ENCODE measurements at regions not wholly inside any gene's neighbourhood (a gene's known extent, or its start where the extent isn't known, plus 50 kb on each side); places are given as distances from the start of the nearest gene placed in this dataset.
A peak's percentile ranks its signal among the peaks of the same experiment; 100 is the strongest.

- Histone ChIP-seq H3K9me3 (ENCODE audit: low read depth, low read length) (no peaks in the 10 kb centered on the region), H3K36me3 (ENCODE audit: insufficient read depth, low read length) (no peaks in the 10 kb centered on the region), H3K9ac (ENCODE audit: insufficient read length) (no peak overlapping the region), H3K27ac (peak overlapping the region; percentile 60), H3K4me3 (no peak overlapping the region)
- no peak for TF ChIP-seq EZH2 (IDR thresholded peaks at IDR 0.05)
- TF ChIP-seq FOXP2 (optimal IDR thresholded peaks at IDR 0.05; ENCODE audit: control extremely low read depth, extremely low read length, insufficient read depth), result no peak
- no peak for TF ChIP-seq POLR2AphosphoS5 (IDR thresholded peaks at IDR 0.05; ENCODE audit: borderline replicate concordance, low read depth, low read length)
- no peak for DNase-seq (ENCODE audit: low read depth, low spot score)
Observed at GRCh38 chr12:93113317-93114006, 184.4 kb upstream of the EEA1 start.

DNA sequence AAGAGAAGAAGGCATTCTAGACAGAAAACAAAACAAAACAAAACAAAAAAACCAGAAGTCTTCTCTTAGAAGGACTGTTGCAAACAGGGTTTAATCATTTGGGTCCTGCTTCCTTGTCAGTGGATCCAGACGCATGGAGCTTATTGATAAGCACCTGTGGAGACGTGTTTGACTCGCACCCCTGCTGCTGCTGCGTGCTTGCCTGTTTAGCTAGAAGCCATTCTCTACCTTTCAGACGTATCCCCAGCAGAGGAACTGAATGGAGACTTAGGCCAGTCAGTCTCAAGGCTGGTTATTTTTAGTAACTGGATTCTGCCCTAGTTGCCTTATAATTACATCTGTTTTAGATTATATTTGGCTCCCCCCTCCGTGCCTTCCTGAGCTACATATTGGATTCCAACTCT lies 186.1 kb upstream of the EEA1 start:
- TF ChIP-seq FOXP2 (optimal IDR thresholded peaks at IDR 0.05; ENCODE audit: control extremely low read depth, extremely low read length, insufficient read depth) (no peak), EZH2 (IDR thresholded peaks at IDR 0.05) (no peak), POLR2AphosphoS5 (IDR thresholded peaks at IDR 0.05; ENCODE audit: borderline replicate concordance, low read depth, low read length) (no peak)
- Histone ChIP-seq H3K9ac (ENCODE audit: insufficient read length) (peak overlapping the region; percentile 31), H3K9me3 (ENCODE audit: low read depth, low read length) (no peaks in the 10 kb centered on the region), H3K27ac (peak overlapping the region; percentile 96), H3K4me3 (peak overlapping the region; percentile 61), H3K36me3 (ENCODE audit: insufficient read depth, low read length) (no peaks in the 10 kb centered on the region)
- no peak for DNase-seq (ENCODE audit: low read depth, low spot score)

- TF ChIP-seq EZH2 (IDR thresholded peaks at IDR 0.05) (no peak), FOXP2 (optimal IDR thresholded peaks at IDR 0.05; ENCODE audit: control extremely low read depth, extremely low read length, insufficient read depth) (no peak), POLR2AphosphoS5 (IDR thresholded peaks at IDR 0.05; ENCODE audit: borderline replicate concordance, low read depth, low read length) (no peak)
- Histone ChIP-seq H3K27ac (peak overlapping the region; percentile 96), H3K9ac (ENCODE audit: insufficient read length) (peak overlapping the region; percentile 42), H3K4me3 (peak overlapping the region; percentile 61), H3K9me3 (ENCODE audit: low read depth, low read length) (no peaks in the 10 kb centered on the region), H3K36me3 (ENCODE audit: insufficient read depth, low read length) (no peaks in the 10 kb centered on the region)
- no peak for DNase-seq (ENCODE audit: low read depth, low spot score)
Observed at GRCh38 chr12:93115646-93116045, 186.6 kb upstream of the EEA1 start.

DNA sequence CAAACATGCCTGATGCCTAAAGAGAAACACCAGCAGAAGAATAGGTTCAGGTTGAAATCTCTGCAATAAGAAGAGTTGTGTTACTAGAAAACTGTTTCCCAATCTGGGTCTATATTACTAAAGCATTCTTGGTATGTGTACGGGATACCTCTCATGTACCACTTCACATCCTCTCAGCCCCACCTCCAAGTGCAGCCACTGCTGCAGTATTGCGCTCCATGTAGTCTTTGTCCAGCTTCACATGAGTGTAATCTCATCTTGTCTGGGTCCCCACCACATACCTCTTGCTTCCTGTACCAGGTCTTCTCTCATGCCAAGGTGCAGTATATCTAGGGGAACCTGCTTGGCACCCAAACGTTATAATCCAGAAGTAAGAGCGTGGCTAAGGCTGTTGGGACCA lies 187.5 kb upstream of the EEA1 start:
- Histone ChIP-seq H3K4me3 (no peak overlapping the region), H3K27ac (peak overlapping the region; percentile 96), H3K9me3 (ENCODE audit: low read depth, low read length) (no peaks in the 10 kb centered on the region), H3K9ac (ENCODE audit: insufficient read length) (no peak overlapping the region), H3K36me3 (ENCODE audit: insufficient read depth, low read length) (no peaks in the 10 kb centered on the region)
- TF ChIP-seq EZH2 (IDR thresholded peaks at IDR 0.05) (no peak), FOXP2 (optimal IDR thresholded peaks at IDR 0.05; ENCODE audit: control extremely low read depth, extremely low read length, insufficient read depth) (no peak), POLR2AphosphoS5 (IDR thresholded peaks at IDR 0.05; ENCODE audit: borderline replicate concordance, low read depth, low read length) (no peak)
- no peak for DNase-seq (ENCODE audit: low read depth, low spot score)

- no peak for DNase-seq (ENCODE audit: low read depth, low spot score)
- TF ChIP-seq FOXP2 (optimal IDR thresholded peaks at IDR 0.05; ENCODE audit: control extremely low read depth, extremely low read length, insufficient read depth) (no peak), EZH2 (IDR thresholded peaks at IDR 0.05) (no peak), POLR2AphosphoS5 (IDR thresholded peaks at IDR 0.05; ENCODE audit: borderline replicate concordance, low read depth, low read length) (no peak)
- Histone ChIP-seq H3K36me3 (ENCODE audit: insufficient read depth, low read length) (no peaks in the 10 kb centered on the region), H3K9me3 (ENCODE audit: low read depth, low read length) (no peaks in the 10 kb centered on the region), H3K9ac (ENCODE audit: insufficient read length) (no peak overlapping the region), H3K4me3 (no peak overlapping the region), H3K27ac (peak overlapping the region; percentile 66)
Observed at GRCh38 chr12:93121729-93122488, 192.8 kb upstream of the EEA1 start.

- DNase-seq (ENCODE audit: low read depth, low spot score), result no peak
- Histone ChIP-seq H3K9me3 (ENCODE audit: low read depth, low read length) (no peaks in the 10 kb centered on the region), H3K4me3 (no peak overlapping the region), H3K36me3 (ENCODE audit: insufficient read depth, low read length) (no peaks in the 10 kb centered on the region), H3K27ac (peak overlapping the region; percentile 66), H3K9ac (ENCODE audit: insufficient read length) (peak overlapping the region; percentile 2)
- no peak for TF ChIP-seq FOXP2 (optimal IDR thresholded peaks at IDR 0.05; ENCODE audit: control extremely low read depth, extremely low read length, insufficient read depth)
- TF ChIP-seq EZH2 (IDR thresholded peaks at IDR 0.05), result no peak
- no peak for TF ChIP-seq POLR2AphosphoS5 (IDR thresholded peaks at IDR 0.05; ENCODE audit: borderline replicate concordance, low read depth, low read length)
Observed at GRCh38 chr12:93122569-93123091, 193.5 kb upstream of the EEA1 start.

- Histone ChIP-seq H3K27ac (no peak overlapping the region), H3K9ac (ENCODE audit: insufficient read length) (no peak overlapping the region), H3K4me3 (no peak overlapping the region), H3K9me3 (ENCODE audit: low read depth, low read length) (no peaks in the 10 kb centered on the region), H3K36me3 (ENCODE audit: insufficient read depth, low read length) (no peaks in the 10 kb centered on the region)
- no peak for DNase-seq (ENCODE audit: low read depth, low spot score)
- no peak for TF ChIP-seq EZH2 (IDR thresholded peaks at IDR 0.05)
- TF ChIP-seq POLR2AphosphoS5 (IDR thresholded peaks at IDR 0.05; ENCODE audit: borderline replicate concordance, low read depth, low read length), result no peak
- no peak for TF ChIP-seq FOXP2 (optimal IDR thresholded peaks at IDR 0.05; ENCODE audit: control extremely low read depth, extremely low read length, insufficient read depth)
Observed at GRCh38 chr12:93125126-93125525, 196.0 kb upstream of the EEA1 start.

- H3K4me3 ChIP-seq, result no peak overlapping the region
Observed at GRCh38 chr12:93126069-93126474, 197.0 kb upstream of the EEA1 start.

More at GRCh38 chr12:93126069-93126474, 197.0 kb upstream of the EEA1 start:
- DNase-seq (ENCODE audit: low read depth, low spot score), result no peak
- H3K36me3 ChIP-seq (ENCODE audit: insufficient read depth, low read length), result no peaks in the 10 kb centered on the region
- H3K27ac ChIP-seq, result no peak overlapping the region
- no peak overlapping the region for H3K9ac ChIP-seq (ENCODE audit: insufficient read length)
- TF ChIP-seq EZH2 (IDR thresholded peaks at IDR 0.05) (no peak), POLR2AphosphoS5 (IDR thresholded peaks at IDR 0.05; ENCODE audit: borderline replicate concordance, low read depth, low read length) (no peak), FOXP2 (optimal IDR thresholded peaks at IDR 0.05; ENCODE audit: control extremely low read depth, extremely low read length, insufficient read depth) (no peak)
- no peaks in the 10 kb centered on the region for H3K9me3 ChIP-seq (ENCODE audit: low read depth, low read length)
